Epidermal melanocyte (primary cell): ENCODE measurements at regions not wholly inside any gene's neighbourhood (a gene's known extent, or its start where the extent isn't known, plus 50 kb on each side); places are given as distances from the start of the nearest gene placed in this dataset.

Source experiments
- DNase-seq: peaks from one replicate; pipeline ENCODE4 v3.0.0; 2011; ENCODE audit warnings: low spot score; ENCODE audit not compliant: insufficient read length

DNA sequence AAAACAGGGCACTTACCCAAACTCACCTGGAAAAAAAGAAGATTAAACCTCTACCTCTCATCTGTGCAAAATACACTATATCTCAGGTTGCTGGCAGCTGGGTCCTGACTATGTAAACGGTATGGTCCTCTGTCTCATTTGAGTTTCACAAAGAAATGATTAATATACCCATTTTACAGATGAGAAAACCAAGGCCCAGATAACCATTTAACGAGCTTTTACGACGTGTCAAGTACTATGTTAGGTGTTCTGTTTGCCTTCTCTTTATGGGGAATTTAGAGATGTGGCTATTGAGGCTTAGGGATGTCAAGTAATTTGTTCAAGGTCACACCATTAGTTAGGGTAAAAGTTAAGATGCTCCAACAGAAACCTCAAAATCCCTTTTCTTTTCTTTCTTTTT lies 140.4 kb upstream of the USP24 start:
- no peak for DNase-seq

GRCh38 chr1:55353707-55354620 lies 138.8 kb upstream of the USP24 start:
- DNase-seq, result no peak

DNA sequence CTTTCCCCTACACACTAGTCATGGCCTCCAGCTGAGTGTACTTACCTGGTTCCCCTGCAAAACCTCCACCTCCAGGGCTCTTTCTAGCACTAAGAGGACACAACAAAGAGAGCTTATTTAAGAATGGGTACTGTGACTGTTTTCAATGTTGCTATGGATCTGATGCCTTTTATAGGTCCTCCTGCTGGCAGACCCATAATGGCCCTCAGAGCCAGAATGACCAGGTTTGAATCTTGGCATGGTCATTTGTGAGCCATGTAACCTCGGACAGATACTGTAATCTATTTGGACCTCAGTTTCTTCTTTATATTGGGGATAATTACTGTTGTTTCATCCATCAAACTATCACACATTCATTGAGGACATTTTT lies 137.6 kb upstream of the USP24 start:
- no peak for DNase-seq

GRCh38 chr1:55352080-55352810 lies 137.1 kb upstream of the USP24 start:
- DNase-seq, result no peak

- no peak for DNase-seq
These were observed 133.2 kb upstream of the USP24 start for GRCh38 chr1:55348356-55348755.

- DNase-seq, result no peak
These were observed 132.7 kb upstream of the USP24 start for GRCh38 chr1:55347866-55348265.

GRCh38 chr1:55347041-55347440 lies 131.9 kb upstream of the USP24 start:
- DNase-seq, result no peak

GRCh38 chr1:55346586-55346985 lies 131.4 kb upstream of the USP24 start:
- no peak for DNase-seq

GRCh38 chr1:55339681-55340080 lies 124.5 kb upstream of the USP24 start:
- DNase-seq, result no peak

- DNase-seq, result no peak
These were observed 123.3 kb upstream of the USP24 start for GRCh38 chr1:55338448-55338820.

GRCh38 chr1:55337801-55338447 lies 122.8 kb upstream of the USP24 start:
- DNase-seq, result no peak

DNA sequence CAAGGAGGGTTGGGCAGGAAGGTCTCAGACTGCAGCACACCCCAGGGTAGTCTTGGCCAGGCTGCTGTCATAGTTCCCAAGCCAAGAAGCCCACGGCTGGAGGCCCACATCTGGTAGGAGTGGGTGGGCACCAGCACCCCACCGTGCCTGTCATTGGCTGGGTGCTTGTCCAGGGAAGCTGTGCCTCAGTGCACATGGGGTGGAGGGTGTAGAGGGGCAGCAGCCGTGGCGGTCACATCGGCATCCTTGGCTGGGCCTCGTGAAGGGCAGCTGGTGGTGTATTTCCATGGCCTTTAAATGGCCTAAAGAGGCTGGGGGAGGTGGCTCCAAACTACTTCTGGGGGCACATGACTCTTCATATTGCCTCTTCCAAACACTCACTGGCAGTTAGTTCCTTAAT lies 119.6 kb upstream of the USP24 start:
- no peak for DNase-seq

- DNase-seq, result no peak
These were observed 119.0 kb upstream of the USP24 start for GRCh38 chr1:55334160-55334559.

DNA sequence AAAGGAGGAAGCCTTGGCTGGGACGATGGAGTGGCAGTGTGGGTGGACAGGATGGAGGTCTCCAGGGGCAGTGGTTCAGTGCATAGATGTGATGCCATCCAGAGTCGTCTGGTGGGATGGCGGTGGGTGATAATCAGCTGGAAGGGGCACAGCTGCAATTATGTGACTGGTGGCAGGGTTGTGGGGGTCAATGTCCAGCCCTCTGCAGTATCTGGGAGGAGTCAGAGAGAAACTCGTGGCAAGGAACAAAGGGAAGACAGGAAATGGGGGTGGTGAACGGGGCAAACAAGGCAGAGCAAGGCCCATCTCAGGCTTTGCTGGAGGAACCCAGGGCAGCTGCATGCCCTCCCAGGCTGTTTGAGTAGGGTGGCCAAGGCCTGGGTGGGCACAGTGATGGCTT lies 118.3 kb upstream of the USP24 start:
- DNase-seq, result no peak

GRCh38 chr1:55331351-55331750 lies 116.2 kb upstream of the USP24 start:
- DNase-seq, result no peak

DNA sequence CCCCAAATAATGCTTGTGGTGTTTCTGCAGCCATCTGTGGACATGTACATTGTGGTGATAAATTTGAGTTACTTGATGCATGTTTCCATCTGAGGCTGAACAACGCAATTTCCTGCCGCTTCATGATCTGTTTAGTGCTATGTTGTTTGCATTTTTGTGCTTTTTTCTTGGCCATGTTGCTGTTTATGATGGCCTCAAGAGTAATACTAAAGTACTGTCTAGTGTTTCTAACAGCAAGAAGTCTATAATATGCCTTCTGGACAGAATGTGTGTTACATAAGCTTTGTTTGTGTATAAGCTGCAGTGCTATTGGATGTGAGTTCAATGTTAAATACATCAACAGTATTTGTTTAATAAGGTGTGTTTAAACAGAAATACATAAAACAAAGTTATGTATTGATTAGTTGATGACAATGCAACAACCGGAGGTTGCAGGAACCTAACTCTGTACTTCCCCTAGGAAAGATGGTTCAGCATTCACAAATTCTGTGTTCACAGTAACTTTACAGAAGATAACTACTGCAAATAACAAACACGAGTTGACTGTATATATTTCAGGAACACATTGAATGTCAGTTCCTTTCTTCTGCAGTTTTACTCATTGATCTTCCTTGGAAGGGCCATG lies 114.8 kb upstream of the USP24 start:
- DNase-seq, result no peak

DNA sequence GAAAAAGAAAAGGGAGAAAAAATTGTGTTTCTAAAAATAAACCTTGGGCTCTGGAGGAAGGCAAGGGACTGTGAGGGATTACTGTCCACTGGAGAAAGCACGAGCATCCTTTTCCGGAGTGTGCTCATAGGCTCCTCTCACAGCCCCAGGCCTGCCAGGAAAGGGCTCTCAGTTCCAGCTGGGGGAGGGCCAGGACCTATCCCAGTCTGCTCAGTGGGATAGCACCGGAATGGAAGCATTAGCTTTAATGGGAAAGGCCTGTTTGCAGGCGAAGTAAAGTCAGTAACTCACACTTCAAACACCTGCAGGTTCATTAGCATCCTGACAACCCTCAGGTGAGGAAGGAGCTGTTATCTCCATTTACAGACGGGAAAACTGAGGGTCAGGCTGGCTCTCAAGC lies 113.9 kb upstream of the USP24 start:
- DNase-seq, result no peak

DNA sequence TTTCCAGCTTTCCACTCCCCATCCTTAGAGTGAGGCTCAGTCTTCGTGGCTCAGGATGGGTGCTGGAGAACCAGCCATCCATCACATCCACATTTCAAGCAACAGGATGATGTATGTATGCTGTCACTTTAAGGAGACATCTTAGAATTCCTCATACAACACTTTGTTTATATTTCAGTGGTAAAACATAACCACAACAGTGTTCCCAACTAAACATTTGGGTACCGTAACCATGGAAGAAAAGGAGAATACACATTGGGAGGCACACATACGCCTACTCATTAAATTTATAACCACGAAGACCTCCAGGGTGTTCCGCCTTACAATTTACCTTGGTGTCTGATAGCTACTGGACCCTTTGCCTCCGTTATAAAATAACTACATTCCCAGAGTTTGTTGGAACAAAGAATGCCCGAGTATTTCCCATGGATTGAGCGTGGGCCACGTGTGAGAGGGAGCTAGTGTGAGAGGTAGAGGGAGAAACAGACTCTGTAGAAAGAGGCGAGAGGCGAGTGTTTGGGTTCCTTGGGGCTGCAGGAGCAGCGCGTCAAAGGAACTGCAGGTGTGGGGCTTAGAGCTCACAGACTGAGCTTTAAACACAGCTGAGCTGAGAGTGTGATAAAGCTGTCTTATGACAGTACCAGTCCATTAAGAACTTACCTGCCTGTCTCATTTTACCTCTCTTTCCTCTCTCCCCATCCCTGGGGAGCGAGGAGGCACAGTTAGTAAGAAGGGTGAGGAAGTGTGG lies 111.5 kb upstream of the USP24 start:
- DNase-seq, result no peak

DNA sequence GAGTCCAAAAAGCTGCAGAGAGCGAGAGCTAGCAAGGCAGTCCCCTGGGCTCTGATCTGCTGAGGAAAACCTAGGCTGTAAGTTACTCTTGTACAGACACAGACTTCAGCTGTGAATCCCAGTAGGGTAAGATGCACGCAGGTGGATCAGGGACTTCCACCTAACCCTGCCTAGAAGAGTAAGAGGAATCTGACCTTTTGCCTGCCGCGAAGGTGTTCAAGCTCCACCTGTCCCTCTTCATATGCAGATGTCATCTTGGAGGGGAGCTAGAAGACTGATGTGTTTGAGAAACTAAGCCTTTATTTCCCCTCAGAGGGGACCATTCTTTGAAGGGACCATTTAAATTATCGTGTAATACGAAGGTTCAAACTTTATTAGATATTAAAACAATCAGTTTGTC lies 108.6 kb upstream of the USP24 start:
- DNase-seq, result no peak

GRCh38 chr1:55322842-55323241 lies 107.7 kb upstream of the USP24 start:
- DNase-seq, result no peak

- DNase-seq, result no peak
These were observed 106.8 kb upstream of the USP24 start for GRCh38 chr1:55321942-55322341.
